Peyer's patch (tissue), 4 donors: ENCODE measurements at regions not wholly inside any gene's neighbourhood (a gene's known extent, or its start where the extent isn't known, plus 50 kb on each side); places are given as distances from the start of the nearest gene placed in this dataset.

ENCODE experiments used
- DNase-seq, 3 donors: peaks; one replicate each; pipeline ENCODE4 v3.0.0-alpha.2; 2017 to 2019
- H3K27ac ChIP-seq, 4 donors: fragments of 200-600 bp; sonication (generic); one replicate each; pipeline ENCODE4 v1.5.1; 2016 to 2019
- H3K27me3 ChIP-seq, 2 donors: fragments of 200-600 bp; sonication (generic); one replicate each; pipeline ENCODE4 v1.5.1; 2019
- H3K36me3 ChIP-seq, 3 donors: fragments of 200-600 bp; sonication (generic); one replicate each; pipeline ENCODE4 v1.5.1; 2016 to 2019
- H3K4me1 ChIP-seq, 4 donors: fragments of 200-600 bp; sonication (generic); one replicate each; pipeline ENCODE4 v1.5.1; 2016 to 2019
- H3K4me3 ChIP-seq, 4 donors: fragments of 200-600 bp; sonication (generic); 1 replicate in 3 of 4; 2 replicates in 1 of 4; pipeline ENCODE4 v1.5.1; 2016 to 2019; ENCODE audit warnings: mild to moderate bottlenecking in 1 of 4
- H3K9me3 ChIP-seq, 4 donors: fragments of 200-600 bp; sonication (generic); one replicate each; pipeline ENCODE4 v1.5.1; 2016 to 2019; ENCODE audit warnings: mild to moderate bottlenecking in 1 of 4
- POLR2A ChIP-seq, 2 donors: fragments of 450-650 bp; IDR thresholded peaks; one replicate each; pipeline ENCODE4 v1.5.1; 2017; ENCODE audit warnings: antibody characterized with exemption in 2 of 2, mild to moderate bottlenecking in 2 of 2, moderate library complexity in 2 of 2
- TF ChIP-seq, protein P1 (sequence below), 6 experiments: fragments of 450-650 bp in 4 of 6; fragments of 200-600 bp in 2 of 6; sonication (generic) in 1 of 6; IDR thresholded peaks; one replicate each; pipeline ENCODE4 v1.5.1; 2017 to 2019; ENCODE audit warnings: antibody characterized with exemption in 6 of 6, mild to moderate bottlenecking in 3 of 6, moderate library complexity in 1 of 6

- Histone ChIP-seq H3K9me3 (no peaks in the 10 kb centered on the region), H3K4me3 (no peak overlapping the region), H3K36me3 (no peaks in the 10 kb centered on the region), H3K27ac (no peak overlapping the region), H3K4me1 (no peaks in the 10 kb centered on the region), H3K27me3 (no peaks in the 10 kb centered on the region)
- no peak for DNase-seq
- TF ChIP-seq, protein P1, sequence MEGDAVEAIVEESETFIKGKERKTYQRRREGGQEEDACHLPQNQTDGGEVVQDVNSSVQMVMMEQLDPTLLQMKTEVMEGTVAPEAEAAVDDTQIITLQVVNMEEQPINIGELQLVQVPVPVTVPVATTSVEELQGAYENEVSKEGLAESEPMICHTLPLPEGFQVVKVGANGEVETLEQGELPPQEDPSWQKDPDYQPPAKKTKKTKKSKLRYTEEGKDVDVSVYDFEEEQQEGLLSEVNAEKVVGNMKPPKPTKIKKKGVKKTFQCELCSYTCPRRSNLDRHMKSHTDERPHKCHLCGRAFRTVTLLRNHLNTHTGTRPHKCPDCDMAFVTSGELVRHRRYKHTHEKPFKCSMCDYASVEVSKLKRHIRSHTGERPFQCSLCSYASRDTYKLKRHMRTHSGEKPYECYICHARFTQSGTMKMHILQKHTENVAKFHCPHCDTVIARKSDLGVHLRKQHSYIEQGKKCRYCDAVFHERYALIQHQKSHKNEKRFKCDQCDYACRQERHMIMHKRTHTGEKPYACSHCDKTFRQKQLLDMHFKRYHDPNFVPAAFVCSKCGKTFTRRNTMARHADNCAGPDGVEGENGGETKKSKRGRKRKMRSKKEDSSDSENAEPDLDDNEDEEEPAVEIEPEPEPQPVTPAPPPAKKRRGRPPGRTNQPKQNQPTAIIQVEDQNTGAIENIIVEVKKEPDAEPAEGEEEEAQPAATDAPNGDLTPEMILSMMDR (IDR thresholded peaks at IDR 0.05) = no peak
- TF ChIP-seq POLR2A (IDR thresholded peaks at IDR 0.05) = no peak
These were observed 223.2 kb upstream of the COPS8 start for GRCh38 chr2:236862526-236862925.

DNA sequence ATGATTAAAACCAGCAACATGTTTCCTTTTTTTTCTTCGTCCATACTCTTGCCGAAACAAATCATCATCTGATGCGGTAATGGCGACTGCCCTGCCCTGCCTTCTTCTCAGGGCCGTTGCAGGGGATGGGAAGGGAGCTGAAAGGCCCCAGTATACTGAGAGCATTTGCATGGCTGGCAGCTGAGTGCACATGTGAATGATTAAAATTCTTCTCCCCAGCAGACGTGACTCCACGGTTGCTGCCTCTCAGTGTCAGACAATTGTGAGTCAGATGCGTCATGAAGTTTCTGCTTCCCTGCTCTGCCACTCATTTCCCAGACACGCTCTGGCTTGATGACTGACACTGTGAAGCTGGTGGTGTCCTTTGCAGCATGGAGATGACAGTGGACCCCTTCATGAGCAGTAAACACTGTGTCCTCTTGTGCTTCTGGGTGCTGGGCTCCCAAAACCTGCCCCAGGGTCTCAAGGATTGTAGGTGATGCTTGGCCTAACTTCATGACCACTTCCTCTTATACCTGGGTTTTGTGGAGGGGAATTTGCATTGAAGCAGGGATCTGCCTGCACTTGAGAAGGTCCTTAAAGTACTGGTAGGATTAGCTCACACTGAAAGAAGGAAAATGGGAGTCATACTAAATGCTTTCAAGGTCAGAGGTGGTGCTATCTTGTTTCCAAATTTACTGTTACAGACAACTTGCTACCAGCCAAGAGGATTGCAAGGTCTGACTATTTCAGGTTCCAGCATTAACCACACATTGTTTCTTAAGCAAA lies 222.5 kb upstream of the COPS8 start:
- DNase-seq = peak in 1 of 3 donors; percentile 22
- TF ChIP-seq POLR2A (IDR thresholded peaks at IDR 0.05) = no peak
- TF ChIP-seq, protein P1 (IDR thresholded peaks at IDR 0.05) = no peak
- Histone ChIP-seq H3K4me3 (no peak overlapping the region), H3K27me3 (no peaks in the 10 kb centered on the region), H3K27ac (no peak overlapping the region), H3K9me3 (no peaks in the 10 kb centered on the region), H3K4me1 (no peaks in the 10 kb centered on the region), H3K36me3 (no peaks in the 10 kb centered on the region)

DNA sequence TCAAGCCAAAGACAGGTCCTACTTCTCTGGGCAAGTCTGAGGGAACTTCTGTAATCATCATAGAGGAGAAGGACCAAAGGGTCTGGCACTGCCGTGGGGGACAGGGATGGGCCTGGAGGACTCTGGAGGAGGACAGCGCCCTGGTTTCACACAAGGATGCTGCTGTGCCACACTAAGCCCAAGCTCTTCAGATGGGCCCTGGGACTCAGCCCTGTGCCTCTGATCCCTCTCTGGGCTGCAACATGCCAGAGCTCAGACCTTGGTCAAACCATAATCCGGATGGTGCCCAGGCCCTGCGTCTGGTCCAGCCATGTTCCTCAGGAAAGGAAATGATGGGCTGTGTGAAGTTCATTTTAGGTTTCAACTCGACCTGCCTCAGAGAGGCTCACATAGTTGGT lies 222.0 kb upstream of the COPS8 start:
- H3K36me3 ChIP-seq = no peaks in the 10 kb centered on the region
- TF ChIP-seq POLR2A (IDR thresholded peaks at IDR 0.05) = no peak
- TF ChIP-seq, protein P1 (IDR thresholded peaks at IDR 0.05) = no peak

DNA sequence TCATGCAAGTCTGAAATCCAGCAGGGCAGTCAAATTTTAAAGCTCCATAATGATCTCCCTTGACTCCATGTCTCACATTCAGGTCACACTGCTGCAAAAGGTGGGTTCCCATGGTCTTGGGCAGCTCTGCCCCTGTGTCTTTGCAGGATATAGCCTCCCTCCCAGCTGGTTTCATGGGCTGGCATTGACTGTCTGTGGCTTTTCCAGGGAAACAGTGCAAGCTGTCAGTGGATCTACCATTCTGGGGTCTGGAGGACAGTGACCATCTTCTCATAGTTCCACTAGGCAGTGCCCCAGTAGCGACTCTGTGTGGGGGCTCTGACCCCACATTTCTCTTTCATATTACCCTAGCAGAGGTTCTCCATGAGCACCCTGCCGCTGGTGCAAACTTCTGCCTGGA lies 220.6 kb upstream of the COPS8 start:
- no peak for TF ChIP-seq POLR2A (IDR thresholded peaks at IDR 0.05)
- TF ChIP-seq, protein P1 (IDR thresholded peaks at IDR 0.05) = no peak

More for the DNA sequence above, 222.0 kb upstream of the COPS8 start:
- no peaks in the 10 kb centered on the region for H3K27me3 ChIP-seq
- no peaks in the 10 kb centered on the region for H3K9me3 ChIP-seq
- no peak overlapping the region for H3K27ac ChIP-seq
- no peaks in the 10 kb centered on the region for H3K4me1 ChIP-seq
- H3K4me3 ChIP-seq = no peak overlapping the region
- DNase-seq = no peak

GRCh38 chr2:236866542-236867340 lies 218.9 kb upstream of the COPS8 start:
- H3K27ac ChIP-seq = no peak overlapping the region
- no peaks in the 10 kb centered on the region for H3K27me3 ChIP-seq
- no peaks in the 10 kb centered on the region for H3K36me3 ChIP-seq
- no peak overlapping the region for H3K4me3 ChIP-seq
- H3K4me1 ChIP-seq = no peaks in the 10 kb centered on the region
- peak in 1 of 3 donors; percentile 34 for DNase-seq
- no peaks in the 10 kb centered on the region for H3K9me3 ChIP-seq
- TF ChIP-seq POLR2A (IDR thresholded peaks at IDR 0.05) = no peak
- TF ChIP-seq, protein P1 (IDR thresholded peaks at IDR 0.05) = no peak

More for the DNA sequence above, 220.6 kb upstream of the COPS8 start:
- Histone ChIP-seq H3K27ac (no peak overlapping the region), H3K4me1 (no peaks in the 10 kb centered on the region), H3K27me3 (no peaks in the 10 kb centered on the region), H3K36me3 (no peaks in the 10 kb centered on the region), H3K4me3 (no peak overlapping the region), H3K9me3 (no peaks in the 10 kb centered on the region)
- peak in 1 of 3 donors; percentile 17 for DNase-seq
